DND-41 (cell line): ENCODE measurements at regions not wholly inside any gene's neighbourhood (a gene's known extent, or its start where the extent isn't known, plus 50 kb on each side); places are given as distances from the start of the nearest gene placed in this dataset.

Experiments used
- ATAC-seq: fragments of 200-7000 bp; cut with Tn5 transposase; 3 replicates; pipeline ENCODE4 v1.9.1; 2021; ENCODE audit warnings: low read depth; ENCODE audit not compliant: insufficient read depth
- DNase-seq: peaks from one replicate; pipeline ENCODE4 v3.0.0-alpha.2; 2020
- H2AFZ ChIP-seq: 2 replicates; pipeline ENCODE4 v1.6.0; 2012; ENCODE audit warnings: low read depth, low read length
- H3K27ac ChIP-seq: 2 replicates; pipeline ENCODE4 v1.5.1; 2012; ENCODE audit warnings: low read length, inconsistent platforms
- H3K27me3 ChIP-seq: fragments of 200-600 bp; sonication (generic); 2 replicates; pipeline ENCODE4 v1.6.0; 2012; ENCODE audit warnings: low read length, mild to moderate bottlenecking, inconsistent platforms; ENCODE audit not compliant: insufficient read depth, poor library complexity
- H3K36me3 ChIP-seq: 2 replicates; pipeline ENCODE4 v1.5.1; 2012; ENCODE audit warnings: low read length, inconsistent platforms; ENCODE audit not compliant: insufficient read depth
- H3K4me1 ChIP-seq: 2 replicates; pipeline ENCODE4 v1.5.1; 2012; ENCODE audit warnings: mild to moderate bottlenecking, low read length; ENCODE audit not compliant: insufficient read depth
- H3K4me2 ChIP-seq: 2 replicates; pipeline ENCODE4 v1.6.0; 2012; ENCODE audit warnings: mild to moderate bottlenecking, moderate library complexity, low read length, inconsistent platforms; ENCODE audit not compliant: insufficient read depth
- H3K4me3 ChIP-seq, 2 experiments: fragments of 200-600 bp in 1 of 2; shearing (Covaris generic) in 1 of 2; 2 replicates each; pipeline ENCODE4 v1.5.1; 2012 to 2016; ENCODE audit warnings: inconsistent platforms in 2 of 2, low read length in 2 of 2, mild to moderate bottlenecking in 2 of 2, low read depth in 1 of 2, moderate library complexity in 1 of 2
- H3K79me2 ChIP-seq: 2 replicates; pipeline ENCODE4 v1.6.0; 2012; ENCODE audit warnings: low read length, inconsistent platforms; ENCODE audit not compliant: insufficient read depth
- H3K9ac ChIP-seq: 2 replicates; pipeline ENCODE4 v1.6.0; 2012; ENCODE audit warnings: low read depth, mild to moderate bottlenecking, inconsistent platforms, low read length, moderate library complexity
- H3K9me3 ChIP-seq: 2 replicates; pipeline ENCODE4 v1.5.1; 2012; ENCODE audit warnings: low read length, moderate library complexity, mild to moderate bottlenecking, inconsistent platforms; ENCODE audit not compliant: insufficient read depth, severe bottlenecking
- H4K20me1 ChIP-seq: 2 replicates; pipeline ENCODE4 v1.6.0; 2012; ENCODE audit warnings: low read length; ENCODE audit not compliant: insufficient read depth
- EZH2 ChIP-seq: IDR thresholded peaks from 3 replicates; pipeline ENCODE4 v1.6.1; 2012; ENCODE audit warnings: borderline replicate concordance, low read depth, mild to moderate bottlenecking, moderate library complexity, low read length, inconsistent platforms; ENCODE audit not compliant: severe bottlenecking
- TF ChIP-seq, protein P1 (sequence below): IDR thresholded peaks from 2 replicates; pipeline ENCODE4 v1.5.1; 2012; ENCODE audit warnings: borderline replicate concordance, low read length, moderate library complexity, mild to moderate bottlenecking; ENCODE audit not compliant: poor library complexity, severe bottlenecking; ENCODE audit errors: extremely low read depth

DNA sequence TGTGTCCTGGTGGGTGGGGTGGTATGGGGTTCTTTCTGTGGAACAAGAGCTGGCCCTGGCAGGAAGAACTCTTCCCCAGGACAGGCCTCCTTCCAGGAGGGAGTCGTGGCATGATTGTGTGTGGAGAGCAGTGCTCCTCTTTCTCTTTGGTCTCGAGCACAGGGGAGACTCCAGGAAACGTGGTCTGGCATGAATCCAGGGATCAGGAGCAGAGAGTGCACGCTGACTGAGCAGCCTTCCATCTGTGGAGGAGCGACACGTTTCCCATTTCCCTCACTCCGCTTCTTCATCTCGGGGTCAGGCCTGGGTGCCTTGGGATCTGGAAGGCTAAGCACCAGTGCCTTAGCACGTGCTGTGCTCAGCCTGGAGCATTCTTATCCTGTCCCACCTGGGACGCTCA is 132.0 kb upstream of the HDAC4 start:
- no peak overlapping the region for H3K9ac ChIP-seq
- ATAC-seq: peak; percentile 57; the same call in 2 of the 3 replicates
- H3K27ac ChIP-seq: peak overlapping the region; percentile 29; the same call in 1 of the 2 replicates

DNA sequence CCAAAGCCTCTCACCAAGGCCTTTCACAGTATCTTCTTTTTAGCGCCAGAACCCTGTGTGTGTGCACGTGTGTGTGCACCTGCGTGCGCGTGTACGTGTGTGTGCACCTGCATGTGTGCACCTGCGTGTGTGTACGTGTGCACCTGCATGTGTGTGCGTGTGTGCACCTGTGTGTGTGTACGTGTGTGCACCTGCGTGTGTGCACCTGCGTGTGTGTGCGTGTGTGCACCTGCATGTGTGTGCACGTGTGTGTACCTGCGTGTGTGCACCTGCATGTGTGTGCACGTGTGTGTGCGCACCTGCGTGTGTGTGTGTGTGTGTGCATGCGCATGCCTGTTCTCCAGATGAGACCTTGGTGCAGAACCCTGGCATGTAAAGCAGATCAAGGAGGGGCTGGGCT is 131.4 kb upstream of the HDAC4 start:
- no peak for TF ChIP-seq EZH2
- TF ChIP-seq, protein P1, sequence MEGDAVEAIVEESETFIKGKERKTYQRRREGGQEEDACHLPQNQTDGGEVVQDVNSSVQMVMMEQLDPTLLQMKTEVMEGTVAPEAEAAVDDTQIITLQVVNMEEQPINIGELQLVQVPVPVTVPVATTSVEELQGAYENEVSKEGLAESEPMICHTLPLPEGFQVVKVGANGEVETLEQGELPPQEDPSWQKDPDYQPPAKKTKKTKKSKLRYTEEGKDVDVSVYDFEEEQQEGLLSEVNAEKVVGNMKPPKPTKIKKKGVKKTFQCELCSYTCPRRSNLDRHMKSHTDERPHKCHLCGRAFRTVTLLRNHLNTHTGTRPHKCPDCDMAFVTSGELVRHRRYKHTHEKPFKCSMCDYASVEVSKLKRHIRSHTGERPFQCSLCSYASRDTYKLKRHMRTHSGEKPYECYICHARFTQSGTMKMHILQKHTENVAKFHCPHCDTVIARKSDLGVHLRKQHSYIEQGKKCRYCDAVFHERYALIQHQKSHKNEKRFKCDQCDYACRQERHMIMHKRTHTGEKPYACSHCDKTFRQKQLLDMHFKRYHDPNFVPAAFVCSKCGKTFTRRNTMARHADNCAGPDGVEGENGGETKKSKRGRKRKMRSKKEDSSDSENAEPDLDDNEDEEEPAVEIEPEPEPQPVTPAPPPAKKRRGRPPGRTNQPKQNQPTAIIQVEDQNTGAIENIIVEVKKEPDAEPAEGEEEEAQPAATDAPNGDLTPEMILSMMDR: no peak
- Histone ChIP-seq H3K36me3 (no peaks in the 10 kb centered on the region), H3K9ac (no peak overlapping the region), H3K4me3 (no peak overlapping the region), H3K4me1 (peaks cover 11% of the 10 kb centered on the region), H3K27me3 (no peaks in the 10 kb centered on the region), H3K27ac (no peak overlapping the region), H4K20me1 (no peaks in the 10 kb centered on the region), H3K79me2 (no peaks in the 10 kb centered on the region), H2AFZ (no peak overlapping the region), H3K4me2 (no peak overlapping the region), H3K9me3 (peaks cover 6% of the 10 kb centered on the region)
- ATAC-seq (no peak), DNase-seq (no peak)

More for the DNA sequence above, 132.0 kb upstream of the HDAC4 start:
- peak; percentile 43 for DNase-seq
- no peak for TF ChIP-seq EZH2
- TF ChIP-seq, protein P1: no peak
- Histone ChIP-seq H3K4me2 (no peak overlapping the region), H2AFZ (no peak overlapping the region), H3K36me3 (no peaks in the 10 kb centered on the region), H3K9me3 (peaks cover 6% of the 10 kb centered on the region), H3K4me1 (peaks cover 11% of the 10 kb centered on the region), H4K20me1 (no peaks in the 10 kb centered on the region), H3K27me3 (no peaks in the 10 kb centered on the region), H3K79me2 (no peaks in the 10 kb centered on the region), H3K4me3 (no peak overlapping the region)

DNA sequence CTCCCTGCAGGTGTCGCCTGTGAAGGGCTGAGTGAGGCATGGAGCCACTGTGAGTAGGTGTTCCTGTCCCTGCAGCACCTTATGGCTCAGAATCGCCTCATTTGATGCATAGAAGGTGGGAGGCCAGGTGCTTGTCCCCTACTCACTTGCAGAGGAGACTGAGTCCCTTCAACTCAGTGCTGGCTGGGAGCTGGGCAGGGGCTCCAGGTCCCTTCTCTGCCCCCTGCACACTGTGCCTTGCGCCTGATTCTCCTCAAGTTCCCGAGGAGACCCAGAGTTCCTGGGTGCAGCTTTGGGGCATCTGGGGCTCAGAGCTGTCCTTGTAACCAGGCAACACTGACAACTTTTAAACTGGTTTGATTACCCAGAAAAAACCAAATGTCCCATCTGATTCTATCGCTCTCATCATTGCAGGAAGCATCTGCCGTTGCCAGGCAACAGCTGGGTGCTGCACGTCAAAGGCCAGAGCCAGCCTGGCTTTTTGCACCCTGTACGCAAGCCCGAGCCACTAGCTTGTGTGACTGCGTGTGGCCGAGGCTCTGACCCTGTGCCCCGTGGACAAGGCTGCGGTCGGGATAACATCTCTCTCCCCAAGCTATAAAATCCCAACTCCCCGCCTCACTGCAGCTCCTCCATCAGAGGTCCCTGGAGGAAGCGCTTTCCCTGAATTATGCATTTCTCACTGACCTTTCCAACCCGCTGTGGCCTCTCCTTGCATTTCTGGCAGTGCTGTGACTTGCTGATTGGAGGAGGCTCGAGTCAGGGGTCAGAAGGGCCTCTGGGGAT is 130.8 kb upstream of the HDAC4 start:
- ATAC-seq: no peak
- Histone ChIP-seq H3K27me3 (no peaks in the 10 kb centered on the region), H3K27ac (no peak overlapping the region), H4K20me1 (no peaks in the 10 kb centered on the region), H3K9ac (no peak overlapping the region), H3K79me2 (no peaks in the 10 kb centered on the region), H3K4me2 (no peak overlapping the region), H3K9me3 (peaks cover 6% of the 10 kb centered on the region), H3K36me3 (no peaks in the 10 kb centered on the region), H3K4me1 (peaks cover 11% of the 10 kb centered on the region), H3K4me3 (no peak overlapping the region), H2AFZ (no peak overlapping the region)
- no peak for DNase-seq
- TF ChIP-seq, protein P1: no peak
- TF ChIP-seq EZH2: no peak

DNA sequence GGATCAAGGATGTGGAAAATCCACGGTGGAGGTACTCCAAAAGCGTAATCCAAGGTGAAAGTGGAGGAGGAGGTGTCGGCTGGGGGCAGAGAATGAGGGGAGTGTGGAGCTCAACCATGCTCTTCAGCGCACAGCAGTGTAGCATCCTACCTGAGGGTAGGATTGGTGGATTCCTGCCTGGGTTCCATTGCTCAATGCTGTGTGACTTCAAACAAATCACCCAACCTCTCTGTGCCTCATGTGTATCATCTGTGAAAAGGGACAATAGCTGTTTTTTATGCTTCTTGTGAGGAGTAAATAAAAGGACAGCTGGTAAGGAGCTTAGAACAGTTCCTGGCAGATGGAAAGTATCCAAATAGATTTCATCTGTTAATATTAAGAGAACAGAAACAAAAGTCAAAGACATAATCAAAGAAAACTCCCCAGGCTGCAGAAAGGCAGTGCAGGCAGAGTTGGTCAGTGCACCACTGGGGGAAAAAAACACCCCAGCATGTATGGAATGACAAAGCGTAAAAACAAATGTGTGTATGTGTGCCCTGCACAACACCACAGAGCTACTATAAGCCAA is 130.0 kb upstream of the HDAC4 start:
- Histone ChIP-seq H3K9me3 (peaks cover 6% of the 10 kb centered on the region), H3K4me3 (no peak overlapping the region), H4K20me1 (no peaks in the 10 kb centered on the region), H2AFZ (no peak overlapping the region), H3K27ac (no peak overlapping the region), H3K36me3 (no peaks in the 10 kb centered on the region), H3K79me2 (no peaks in the 10 kb centered on the region), H3K4me2 (no peak overlapping the region), H3K27me3 (no peaks in the 10 kb centered on the region), H3K4me1 (peaks cover 11% of the 10 kb centered on the region), H3K9ac (no peak overlapping the region)
- DNase-seq: no peak
- no peak for ATAC-seq
- TF ChIP-seq, protein P1: no peak
- no peak for TF ChIP-seq EZH2
